Effector memory CD8-positive, alpha-beta T cell (primary cell): ENCODE measurements at regions not wholly inside any gene's neighbourhood (a gene's known extent, or its start where the extent isn't known, plus 50 kb on each side); places are given as distances from the start of the nearest gene placed in this dataset.
A peak's percentile ranks its signal among the peaks of the same experiment; 100 is the strongest.
"Not testable (repeated sequence)": the region's sequence is repeated elsewhere in the genome, so short reads cannot be mapped to it uniquely, and the experiment has no call there.

Source experiments
- ATAC-seq: fragments of 150-1000 bp; cut with Tn5 transposase; replicated peaks from 2 replicates; pipeline ENCODE4 v1.10.0; 2021; ENCODE audit warnings: mild to moderate bottlenecking, moderate library complexity
- DNase-seq, 3 experiments: peaks; one replicate each; pipeline ENCODE4 v3.0.0; 2021
- H3K27ac Mint-ChIP-seq, 2 donors: one replicate each; pipeline ENCODE4 v1.8.0; 2022; ENCODE audit warnings: mild to moderate bottlenecking in 2 of 2, mixed read lengths in 2 of 2, moderate library complexity in 2 of 2
- H3K27me3 Mint-ChIP-seq, 2 donors: one replicate each; pipeline ENCODE4 v1.8.0; 2022; ENCODE audit warnings: mixed read lengths in 2 of 2
- H3K36me3 Mint-ChIP-seq: one replicate; pipeline ENCODE4 v1.8.0; 2022; ENCODE audit warnings: mild to moderate bottlenecking, moderate library complexity, mixed read lengths; ENCODE audit not compliant: insufficient read depth
- H3K4me1 Mint-ChIP-seq, 2 donors: one replicate each; pipeline ENCODE4 v1.8.0; 2022; ENCODE audit warnings: low read depth in 2 of 2, mixed read lengths in 2 of 2
- H3K4me3 Mint-ChIP-seq, 2 donors: one replicate each; pipeline ENCODE4 v1.8.0; 2022; ENCODE audit warnings: mild to moderate bottlenecking in 2 of 2, mixed read lengths in 2 of 2, moderate library complexity in 2 of 2
- H3K9me3 Mint-ChIP-seq, 2 donors: one replicate each; pipeline ENCODE4 v1.8.0; 2022; ENCODE audit warnings: mixed read lengths in 2 of 2

DNA sequence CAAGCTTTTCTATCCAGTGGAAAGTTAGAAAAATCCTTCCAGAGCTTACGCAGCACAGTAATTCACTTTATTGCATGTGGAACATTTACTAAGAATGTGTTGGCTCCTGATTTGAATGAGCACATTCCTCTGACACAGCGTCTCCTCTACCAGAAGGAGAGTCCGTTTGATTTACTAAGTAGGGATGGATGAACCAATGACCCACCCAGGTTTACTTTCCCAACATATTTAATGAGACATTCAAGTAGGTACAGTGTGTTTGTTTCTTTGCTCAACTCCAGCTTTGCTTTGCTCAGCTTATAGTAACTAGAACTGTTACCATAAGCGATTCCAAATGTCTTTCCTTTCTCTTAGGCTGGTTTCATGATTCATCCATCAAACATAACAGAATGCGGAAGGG lies 161.7 kb downstream of the SMARCA1 start:
- no peaks in the 10 kb centered on the region for H3K36me3 Mint-ChIP-seq
- H3K4me3 Mint-ChIP-seq: no peak overlapping the region
- H3K27ac Mint-ChIP-seq: no peak overlapping the region
- DNase-seq (no peak), ATAC-seq (no peak)
- H3K9me3 Mint-ChIP-seq: no peaks in the 10 kb centered on the region
- no peaks in the 10 kb centered on the region for H3K27me3 Mint-ChIP-seq
- peaks cover 0 to 2% of the 10 kb centered on the region in 2 donors for H3K4me1 Mint-ChIP-seq

DNA sequence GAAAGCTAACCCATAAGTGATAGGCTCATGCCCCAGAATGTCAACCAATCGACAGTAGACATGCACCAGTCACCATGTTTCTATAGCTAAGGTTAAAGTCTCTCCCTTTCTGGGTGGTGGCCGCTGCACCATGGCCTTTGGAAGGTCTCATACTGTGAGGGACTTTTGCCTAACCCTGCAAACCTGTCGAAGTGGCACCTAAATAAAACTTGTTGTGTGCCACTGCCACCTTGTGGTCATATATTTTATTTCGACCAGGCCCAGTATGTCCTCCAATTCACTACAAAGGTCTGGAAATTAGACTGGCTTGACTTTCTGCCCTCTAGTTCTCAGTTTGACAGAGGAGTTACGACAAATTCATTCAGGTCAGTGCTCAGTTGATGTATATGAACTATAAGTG lies 163.1 kb downstream of the SMARCA1 start:
- DNase-seq (peak in 2 of 3 experiments; percentile 1), ATAC-seq (no peak)
- H3K27ac Mint-ChIP-seq: no peak overlapping the region
- H3K27me3 Mint-ChIP-seq: no peaks in the 10 kb centered on the region
- H3K36me3 Mint-ChIP-seq: no peaks in the 10 kb centered on the region
- H3K9me3 Mint-ChIP-seq: no peaks in the 10 kb centered on the region
- peaks cover 0 to 2% of the 10 kb centered on the region in 2 donors for H3K4me1 Mint-ChIP-seq
- H3K4me3 Mint-ChIP-seq: no peak overlapping the region

DNA sequence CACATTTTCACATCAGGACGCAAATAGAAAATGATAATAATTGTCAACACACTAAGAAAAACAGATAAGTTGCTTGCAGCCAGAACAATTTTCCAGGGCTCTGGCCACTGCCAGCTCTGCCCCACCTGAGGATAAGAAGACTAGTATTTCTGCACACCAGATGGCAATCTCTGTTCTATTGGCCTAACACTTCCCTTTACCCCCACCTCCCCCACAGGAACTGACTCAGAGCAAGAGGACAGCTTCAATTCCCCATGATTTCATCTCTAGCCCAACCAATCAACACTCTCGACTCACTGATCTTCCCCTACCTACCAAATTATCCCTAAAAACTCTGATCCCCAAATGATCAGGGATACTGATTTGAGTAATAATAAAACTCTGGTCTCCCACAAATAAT lies 164.0 kb downstream of the SMARCA1 start:
- no peak overlapping the region for H3K27ac Mint-ChIP-seq
- H3K27me3 Mint-ChIP-seq: no peaks in the 10 kb centered on the region
- peaks cover 0 to 2% of the 10 kb centered on the region in 2 donors for H3K4me1 Mint-ChIP-seq
- DNase-seq (no peak), ATAC-seq (no peak)
- H3K4me3 Mint-ChIP-seq: no peak overlapping the region
- H3K36me3 Mint-ChIP-seq: no peaks in the 10 kb centered on the region
- no peaks in the 10 kb centered on the region for H3K9me3 Mint-ChIP-seq

DNA sequence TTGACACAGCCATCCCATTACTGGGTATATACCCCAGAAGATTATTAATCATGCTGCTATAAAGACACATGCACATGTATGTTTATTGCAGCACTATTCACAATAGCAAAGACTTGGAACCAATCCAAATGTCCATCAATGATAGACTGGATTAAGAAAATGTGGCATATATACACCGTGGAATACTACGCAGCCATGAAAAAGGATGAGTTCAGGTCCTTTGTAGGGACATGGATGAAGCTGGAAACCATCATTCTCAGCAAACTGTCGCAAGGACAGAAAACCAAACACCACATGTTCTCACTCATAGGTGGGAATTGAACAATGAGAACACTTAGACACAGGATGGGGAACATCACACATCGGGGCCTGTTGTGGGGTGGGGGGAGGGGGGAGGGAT lies 165.9 kb downstream of the SMARCA1 start:
- H3K4me3 Mint-ChIP-seq, DNase-seq, H3K27ac Mint-ChIP-seq, H3K36me3 Mint-ChIP-seq, H3K4me1 Mint-ChIP-seq, H3K9me3 Mint-ChIP-seq, ATAC-seq, H3K27me3 Mint-ChIP-seq: not testable (repeated sequence)

DNA sequence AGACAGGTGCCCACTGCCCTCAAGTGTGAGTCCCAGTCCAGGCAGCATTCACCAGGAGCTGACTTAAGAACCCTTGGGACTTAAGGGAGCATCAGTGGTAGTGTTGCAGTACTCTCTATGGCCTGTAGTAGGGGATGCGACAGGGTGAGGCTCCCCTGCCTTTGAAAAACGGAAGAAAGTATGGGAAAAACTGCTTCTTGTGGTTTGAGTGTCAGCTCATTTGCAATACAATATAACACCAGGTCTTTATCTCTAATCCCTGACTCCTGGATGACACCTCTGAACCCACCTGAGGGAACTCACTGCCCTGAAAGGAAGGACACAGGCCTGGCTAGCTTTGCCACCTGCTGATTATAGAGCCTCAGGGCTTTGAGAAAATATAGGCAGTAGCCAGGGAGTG lies 176.0 kb downstream of the SMARCA1 start:
- Mint-ChIP-seq H3K27ac (no peak overlapping the region), H3K36me3 (no peaks in the 10 kb centered on the region), H3K9me3 (no peaks in the 10 kb centered on the region), H3K27me3 (no peaks in the 10 kb centered on the region), H3K4me3 (no peak overlapping the region), H3K4me1 (no peaks in the 10 kb centered on the region)
- no peak for DNase-seq
- no peak for ATAC-seq

DNA sequence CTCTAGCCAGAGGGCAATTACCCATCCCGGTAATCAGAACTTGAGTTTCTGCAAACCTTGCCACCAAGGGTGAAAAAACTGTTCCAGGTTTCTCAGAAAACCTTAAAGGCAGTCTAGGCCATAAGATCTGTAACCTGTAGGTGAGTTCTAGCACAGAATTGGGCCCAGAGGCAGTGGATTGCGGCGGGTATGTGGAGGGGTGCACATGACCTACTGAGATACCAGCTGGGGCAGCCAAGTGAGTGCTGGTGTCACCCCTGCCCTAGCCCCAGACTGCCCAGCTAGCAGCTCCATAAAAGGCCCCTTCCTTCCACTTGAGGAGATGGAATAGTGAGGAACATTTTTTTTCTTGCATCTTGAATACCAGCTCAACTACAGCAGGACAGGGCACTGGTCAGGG lies 176.7 kb downstream of the SMARCA1 start:
- Mint-ChIP-seq H3K4me1 (no peaks in the 10 kb centered on the region), H3K27ac (no peak overlapping the region), H3K4me3 (no peak overlapping the region), H3K36me3 (no peaks in the 10 kb centered on the region), H3K9me3 (no peaks in the 10 kb centered on the region), H3K27me3 (no peaks in the 10 kb centered on the region)
- ATAC-seq (no peak), DNase-seq (no peak)

DNA sequence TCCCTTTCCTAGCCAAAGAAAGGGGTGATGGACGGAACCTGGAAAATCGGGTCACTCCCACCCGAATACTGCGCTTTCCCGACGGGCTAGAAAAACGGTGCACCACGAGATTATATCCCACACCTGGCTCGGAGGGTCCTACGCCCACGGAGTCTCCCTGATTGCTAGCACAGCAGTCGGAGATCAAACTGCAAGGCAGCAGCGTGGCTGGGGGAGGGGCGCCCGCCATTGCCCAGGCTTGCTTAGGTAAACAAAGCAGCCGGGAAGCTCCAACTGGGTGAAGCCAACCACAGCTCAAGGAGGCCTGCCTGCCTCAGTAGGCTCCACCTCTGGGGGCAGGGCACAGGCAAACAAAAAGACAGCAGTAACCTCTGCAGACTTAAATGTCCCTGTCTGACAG lies 186.0 kb downstream of the SMARCA1 start:
- not testable (repeated sequence) for H3K4me1 Mint-ChIP-seq, H3K27me3 Mint-ChIP-seq, H3K4me3 Mint-ChIP-seq, H3K27ac Mint-ChIP-seq, H3K36me3 Mint-ChIP-seq, DNase-seq, H3K9me3 Mint-ChIP-seq, ATAC-seq

DNA sequence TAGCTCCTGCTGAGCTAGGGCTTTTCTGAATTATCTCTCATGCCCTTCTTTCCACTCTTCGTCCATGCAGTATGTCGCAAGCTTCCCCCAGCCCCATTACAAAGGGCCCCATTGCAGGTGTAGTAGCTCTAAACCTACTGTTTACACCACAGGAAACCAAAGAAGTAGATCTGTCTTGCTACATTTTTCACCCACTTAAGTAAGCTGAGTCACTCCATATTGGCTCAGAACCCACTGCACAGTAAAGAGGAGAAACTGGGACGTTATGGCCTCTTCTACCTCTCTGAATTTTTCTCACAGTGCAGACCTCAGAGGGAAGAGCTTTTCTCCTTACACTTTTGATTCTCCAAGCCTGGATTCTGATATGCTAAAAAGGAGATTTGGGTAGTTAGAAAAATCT lies 200.2 kb downstream of the SMARCA1 start:
- DNase-seq: no peak
- H3K9me3 Mint-ChIP-seq: peaks cover 0 to 1% of the 10 kb centered on the region in 2 donors
- H3K4me1 Mint-ChIP-seq: no peaks in the 10 kb centered on the region
- no peak for ATAC-seq
- no peaks in the 10 kb centered on the region for H3K27me3 Mint-ChIP-seq
- H3K27ac Mint-ChIP-seq: no peak overlapping the region
- H3K4me3 Mint-ChIP-seq: no peak overlapping the region
- H3K36me3 Mint-ChIP-seq: no peaks in the 10 kb centered on the region

DNA sequence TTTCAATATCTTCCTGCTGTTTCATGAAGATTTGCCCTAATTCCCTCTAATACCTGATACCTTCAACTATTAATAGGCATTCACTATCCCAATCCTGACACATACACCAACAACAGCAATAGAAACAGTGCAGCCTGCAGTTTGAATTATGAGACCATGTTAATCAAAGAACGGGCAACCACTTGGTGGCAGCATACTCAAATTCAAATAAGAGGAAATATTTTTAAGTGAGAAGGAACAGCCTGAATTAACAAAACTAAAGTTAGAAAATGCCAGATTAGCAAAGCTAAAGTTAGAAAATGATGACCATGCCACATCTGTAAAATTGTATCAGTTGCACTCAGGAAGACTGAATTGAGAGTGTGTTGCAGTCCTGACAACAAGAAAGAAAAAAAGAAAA lies 204.9 kb downstream of the SMARCA1 start:
- no peak overlapping the region for H3K27ac Mint-ChIP-seq
- H3K4me1 Mint-ChIP-seq: no peaks in the 10 kb centered on the region
- no peak overlapping the region for H3K4me3 Mint-ChIP-seq
- no peak for ATAC-seq
- H3K27me3 Mint-ChIP-seq: no peaks in the 10 kb centered on the region
- DNase-seq: no peak
- no peaks in the 10 kb centered on the region for H3K9me3 Mint-ChIP-seq
- no peaks in the 10 kb centered on the region for H3K36me3 Mint-ChIP-seq

DNA sequence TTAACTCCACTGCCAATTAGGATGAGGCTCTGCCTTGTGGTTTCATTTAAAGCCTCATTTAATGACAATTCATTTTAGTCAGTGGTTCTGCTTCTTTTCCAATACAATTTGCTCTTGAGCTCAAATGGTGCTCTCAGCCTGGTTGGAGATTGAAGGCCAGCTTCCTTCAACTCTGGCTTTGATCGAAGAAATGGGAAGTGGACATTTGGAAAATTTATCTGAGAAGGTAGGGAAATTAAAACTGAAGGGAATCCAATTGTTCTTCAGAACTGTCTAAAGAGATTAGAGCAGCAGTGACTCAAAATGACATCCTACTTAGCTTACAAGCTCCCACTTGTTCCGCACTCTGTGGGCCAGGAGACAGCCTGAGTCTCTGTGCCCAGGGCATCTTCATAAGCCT lies 206.8 kb downstream of the SMARCA1 start:
- ATAC-seq: no peak
- H3K4me3 Mint-ChIP-seq: no peak overlapping the region
- no peaks in the 10 kb centered on the region for H3K27me3 Mint-ChIP-seq
- no peak for DNase-seq
- H3K36me3 Mint-ChIP-seq: no peaks in the 10 kb centered on the region
- H3K9me3 Mint-ChIP-seq: no peaks in the 10 kb centered on the region
- no peak overlapping the region for H3K27ac Mint-ChIP-seq
- no peaks in the 10 kb centered on the region for H3K4me1 Mint-ChIP-seq

DNA sequence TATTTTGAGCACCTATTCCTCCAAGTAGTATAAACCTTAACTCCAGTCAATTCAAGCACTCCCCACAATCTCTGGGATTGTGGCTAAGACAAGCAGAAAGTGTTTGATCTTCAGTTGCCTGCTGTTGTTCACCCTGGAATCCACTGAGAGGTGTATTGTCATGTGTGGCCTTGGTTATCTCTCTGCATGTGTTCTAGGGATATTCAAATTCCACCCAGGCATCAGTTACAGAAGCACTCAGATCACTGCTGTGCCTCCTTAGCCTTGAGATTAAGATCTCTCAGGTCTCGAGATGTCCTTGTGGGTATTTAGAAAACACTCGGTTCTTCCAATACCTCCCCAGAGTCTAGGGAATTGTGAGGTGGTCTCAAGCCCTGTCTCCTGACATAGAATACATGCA lies 213.3 kb downstream of the SMARCA1 start:
- Mint-ChIP-seq H3K27me3 (no peaks in the 10 kb centered on the region), H3K4me1 (no peaks in the 10 kb centered on the region), H3K36me3 (no peaks in the 10 kb centered on the region), H3K27ac (no peak overlapping the region), H3K9me3 (no peaks in the 10 kb centered on the region), H3K4me3 (no peak overlapping the region)
- no peak for ATAC-seq
- no peak for DNase-seq

DNA sequence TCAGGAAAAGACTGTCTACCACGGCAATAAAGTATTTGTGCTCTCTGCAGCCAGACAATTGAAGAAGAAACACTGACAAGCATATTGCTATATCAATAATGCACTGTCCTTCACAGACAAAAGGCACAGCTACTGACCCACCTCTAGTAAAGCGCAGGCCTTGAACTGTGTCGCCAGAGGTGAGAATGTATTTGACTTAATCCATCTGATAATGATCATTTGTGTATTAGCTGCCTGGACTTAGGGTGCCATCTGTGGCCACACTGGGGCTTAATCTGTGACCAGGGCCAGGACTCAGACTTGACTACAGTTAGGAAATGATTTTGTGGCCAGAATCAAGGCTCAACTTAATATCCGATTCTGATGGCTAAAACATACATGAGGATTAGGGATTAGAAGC lies 260.4 kb downstream of the SMARCA1 start:
- Mint-ChIP-seq H3K36me3 (no peaks in the 10 kb centered on the region), H3K27ac (no peak overlapping the region), H3K4me1 (no peaks in the 10 kb centered on the region), H3K27me3 (no peaks in the 10 kb centered on the region), H3K4me3 (no peak overlapping the region), H3K9me3 (peaks cover 0 to 4% of the 10 kb centered on the region in 2 donors)
- DNase-seq (no peak), ATAC-seq (no peak)

DNA sequence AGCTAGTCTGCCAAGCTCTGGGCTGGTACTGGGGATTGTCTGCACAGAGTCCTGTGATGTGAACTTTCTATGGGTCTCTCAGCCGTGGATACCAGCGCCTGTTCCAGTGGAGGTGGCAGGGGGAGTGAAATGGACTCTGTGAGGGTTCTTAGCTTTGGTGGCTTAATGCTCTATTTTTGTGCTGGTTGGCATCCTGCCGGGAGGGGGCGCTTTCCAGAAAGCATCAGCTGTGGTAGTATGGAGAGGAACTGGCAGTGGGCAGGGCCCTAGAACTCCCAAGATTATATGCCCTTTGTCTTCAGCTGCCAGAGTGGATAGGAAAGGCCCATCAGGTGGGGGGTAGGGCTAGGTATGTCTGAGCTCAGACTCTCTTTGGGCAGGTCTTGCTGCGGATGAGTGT lies 267.8 kb downstream of the SMARCA1 start:
- DNase-seq, H3K4me3 Mint-ChIP-seq, ATAC-seq, H3K36me3 Mint-ChIP-seq, H3K9me3 Mint-ChIP-seq, H3K4me1 Mint-ChIP-seq, H3K27me3 Mint-ChIP-seq, H3K27ac Mint-ChIP-seq: not testable (repeated sequence)

DNA sequence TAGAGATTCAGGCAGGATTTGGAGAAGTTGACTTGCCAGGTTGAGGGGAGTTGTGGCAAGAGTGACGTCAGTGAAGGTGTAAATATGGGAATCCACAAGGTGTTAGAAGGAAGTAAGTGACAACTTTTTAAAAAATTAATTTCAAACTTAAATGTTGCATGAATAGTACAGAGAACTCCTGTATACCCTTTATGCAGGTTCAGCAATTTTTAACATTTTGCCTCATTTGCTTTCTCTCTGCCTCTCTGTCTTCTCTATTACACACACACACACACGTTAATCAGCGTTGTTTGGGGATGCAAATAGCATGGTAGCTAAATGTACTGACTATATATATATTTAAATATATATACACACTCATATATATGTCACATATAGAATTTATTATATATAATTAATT lies 273.7 kb downstream of the SMARCA1 start:
- Mint-ChIP-seq H3K27me3 (no peaks in the 10 kb centered on the region), H3K4me1 (no peaks in the 10 kb centered on the region), H3K27ac (no peak overlapping the region), H3K36me3 (no peaks in the 10 kb centered on the region), H3K9me3 (peaks cover 0 to 1% of the 10 kb centered on the region in 2 donors), H3K4me3 (no peak overlapping the region)
- ATAC-seq: no peak
- DNase-seq: no peak

DNA sequence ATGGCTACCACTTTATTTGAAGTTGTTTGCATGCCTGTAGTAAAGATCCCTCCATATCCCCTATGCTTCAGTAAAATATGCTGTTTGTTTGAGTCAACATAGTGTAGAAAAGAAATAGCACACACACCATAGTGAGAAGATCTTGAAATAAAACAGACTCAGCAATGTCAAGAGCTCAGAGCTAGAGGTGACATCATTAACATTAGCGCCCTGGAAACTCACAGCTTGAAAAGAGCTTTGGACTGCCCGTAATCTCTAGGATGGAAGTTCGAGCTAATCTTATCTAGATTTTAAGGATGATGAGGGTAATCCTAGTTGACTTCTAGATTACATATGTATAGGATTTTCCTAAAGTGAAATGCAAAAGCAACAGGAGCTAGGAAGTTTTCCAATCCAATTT lies 275.6 kb downstream of the SMARCA1 start:
- ATAC-seq: no peak
- Mint-ChIP-seq H3K27me3 (no peaks in the 10 kb centered on the region), H3K27ac (no peak overlapping the region), H3K9me3 (peaks cover 0 to 7% of the 10 kb centered on the region in 2 donors), H3K36me3 (no peaks in the 10 kb centered on the region), H3K4me1 (no peaks in the 10 kb centered on the region), H3K4me3 (no peak overlapping the region)
- DNase-seq: no peak
